Neural cell (in vitro differentiated cells): ENCODE measurements at regions not wholly inside any gene's neighbourhood (a gene's known extent, or its start where the extent isn't known, plus 50 kb on each side); places are given as distances from the start of the nearest gene placed in this dataset.

Experiments used
- H2AFZ ChIP-seq: fragments of 200-600, 300-800 bp; sonication (generic), shearing (Covaris generic); 2 replicates; pipeline ENCODE4 v1.6.0; 2014; ENCODE audit warnings: low read depth, mild to moderate bottlenecking, antibody characterized with exemption, low read length, moderate library complexity
- H3F3A ChIP-seq: fragments of 200-600 bp; shearing (Covaris generic); 2 replicates; pipeline ENCODE4 v1.6.1; 2016; ENCODE audit warnings: mild to moderate bottlenecking, moderate library complexity, mixed read lengths, antibody characterized with exemption, low read length; ENCODE audit not compliant: insufficient read depth, poor library complexity, severe bottlenecking
- H3K27ac ChIP-seq: fragments of 200-600, 300-800 bp; sonication (generic), shearing (Covaris generic); 2 replicates; pipeline ENCODE4 v1.5.1; 2014; ENCODE audit warnings: mild to moderate bottlenecking, low read length, moderate library complexity
- H3K27me3 ChIP-seq: fragments of 300-800, 200-600 bp; sonication (generic), shearing (Covaris generic); 2 replicates; pipeline ENCODE4 v1.6.0; 2014; ENCODE audit warnings: mild to moderate bottlenecking, low read depth, low read length, moderate library complexity; ENCODE audit not compliant: insufficient read depth
- H3K36me3 ChIP-seq: fragments of 300-800, 200-600 bp; sonication (generic), shearing (Covaris generic); 2 replicates; pipeline ENCODE4 v1.5.1; 2014; ENCODE audit warnings: mild to moderate bottlenecking, antibody characterized with exemption, low read length, moderate library complexity; ENCODE audit not compliant: insufficient read depth
- H3K4me2 ChIP-seq: fragments of 300-800, 200-600 bp; sonication (generic), shearing (Covaris generic); 2 replicates; pipeline ENCODE4 v1.6.0; 2014; ENCODE audit warnings: mild to moderate bottlenecking, low read length
- H3K4me3 ChIP-seq: fragments of 300-800, 200-600 bp; sonication (generic), shearing (Covaris generic); 2 replicates; pipeline ENCODE4 v1.5.1; 2014; ENCODE audit warnings: mild to moderate bottlenecking, low read length, moderate library complexity
- H3K79me2 ChIP-seq: fragments of 200-600 bp; shearing (Covaris generic); replicated peaks from 2 replicates; pipeline ENCODE4 v1.6.0; 2014; ENCODE audit warnings: mild to moderate bottlenecking, low read length, moderate library complexity; ENCODE audit not compliant: insufficient read depth
- H3K9ac ChIP-seq: fragments of 300-800, 200-600 bp; sonication (generic), shearing (Covaris generic); 2 replicates; pipeline ENCODE4 v1.6.1; 2016; ENCODE audit warnings: mild to moderate bottlenecking, low read length, mixed read lengths
- H3K9me2 ChIP-seq: fragments of 200-600 bp; shearing (Covaris generic); 2 replicates; pipeline ENCODE4 v1.6.1; 2016; ENCODE audit warnings: mild to moderate bottlenecking, low read length, mixed read lengths; ENCODE audit not compliant: insufficient read depth
- H3K9me3 ChIP-seq: fragments of 200-600, 300-800 bp; sonication (generic), shearing (Covaris generic); 2 replicates; pipeline ENCODE4 v1.6.1; 2016; ENCODE audit warnings: mild to moderate bottlenecking, mixed run types, low read length, moderate library complexity, mixed read lengths
- H4K20me1 ChIP-seq: fragments of 200-600 bp; shearing (Covaris generic); 2 replicates; pipeline ENCODE4 v1.6.1; 2016; ENCODE audit warnings: mild to moderate bottlenecking, mixed run types; ENCODE audit not compliant: insufficient read depth
- EP300 ChIP-seq: fragments of 450-650 bp; conservative IDR thresholded peaks from 2 replicates; pipeline ENCODE4 v1.6.1; 2014; ENCODE audit warnings: antibody characterized with exemption, mild to moderate bottlenecking, moderate library complexity; ENCODE audit not compliant: poor library complexity, severe bottlenecking
- MXI1 ChIP-seq: fragments of 450-650 bp; conservative IDR thresholded peaks from 2 replicates; pipeline ENCODE4 v1.6.1; 2014; ENCODE audit warnings: antibody characterized with exemption, mild to moderate bottlenecking; ENCODE audit not compliant: poor library complexity, severe bottlenecking
- RAD21 ChIP-seq: fragments of 450-650 bp; conservative IDR thresholded peaks from 2 replicates; pipeline ENCODE4 v1.6.1; 2014; ENCODE audit warnings: antibody characterized with exemption, mild to moderate bottlenecking, moderate library complexity
- SMC3 ChIP-seq: fragments of 450-650 bp; conservative IDR thresholded peaks from 2 replicates; pipeline ENCODE4 v1.6.1; 2014; ENCODE audit warnings: antibody characterized with exemption, mild to moderate bottlenecking, moderate library complexity; ENCODE audit not compliant: poor library complexity
- TAF1 ChIP-seq: IDR thresholded peaks from 2 replicates; pipeline ENCODE4 v1.6.1; 2012; ENCODE audit warnings: low read depth
- TF ChIP-seq, protein P1 (sequence below): fragments of 450-650 bp; IDR thresholded peaks from 2 replicates; pipeline ENCODE4 v1.5.1; 2014; ENCODE audit warnings: antibody characterized with exemption, mild to moderate bottlenecking, moderate library complexity; ENCODE audit not compliant: poor library complexity, severe bottlenecking
- TF ChIP-seq, protein P2 (sequence below): IDR thresholded peaks from 2 replicates; pipeline ENCODE4 v1.6.1; 2012; ENCODE audit warnings: borderline replicate concordance

DNA sequence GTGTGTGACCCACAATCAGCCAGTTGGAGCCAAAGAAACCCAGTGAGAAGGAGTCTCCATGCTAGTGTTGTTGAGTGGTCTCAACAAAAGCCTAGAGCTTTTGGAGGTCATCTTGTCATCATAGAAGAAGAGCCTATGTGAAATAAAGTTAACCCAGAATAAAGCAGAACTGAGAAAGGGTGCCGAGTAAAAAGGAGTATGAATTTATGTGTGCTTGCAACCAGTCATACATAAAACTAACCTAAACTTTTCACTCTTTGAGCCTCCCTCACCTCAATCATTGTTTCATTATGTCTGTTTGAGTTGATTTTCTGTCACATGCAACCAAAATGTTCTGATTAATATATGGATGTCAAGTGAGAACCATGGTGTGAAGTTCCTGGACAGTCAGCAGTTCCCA lies 599.3 kb upstream of the ZEB2 start:
- no peak overlapping the region for H3K4me3 ChIP-seq
- no peaks in the 10 kb centered on the region for H3K27me3 ChIP-seq
- H3K9me2 ChIP-seq: no peaks in the 10 kb centered on the region
- no peaks in the 10 kb centered on the region for H3F3A ChIP-seq
- H3K79me2 ChIP-seq: no peaks in the 10 kb centered on the region
- H2AFZ ChIP-seq: no peak overlapping the region
- TF ChIP-seq MXI1 (no peak), TAF1 (no peak)
- H3K4me2 ChIP-seq: no peak overlapping the region
- H3K36me3 ChIP-seq: no peaks in the 10 kb centered on the region
- no peak overlapping the region for H3K9ac ChIP-seq
- H4K20me1 ChIP-seq: no peaks in the 10 kb centered on the region
- no peaks in the 10 kb centered on the region for H3K9me3 ChIP-seq
- H3K27ac ChIP-seq: no peak overlapping the region

DNA sequence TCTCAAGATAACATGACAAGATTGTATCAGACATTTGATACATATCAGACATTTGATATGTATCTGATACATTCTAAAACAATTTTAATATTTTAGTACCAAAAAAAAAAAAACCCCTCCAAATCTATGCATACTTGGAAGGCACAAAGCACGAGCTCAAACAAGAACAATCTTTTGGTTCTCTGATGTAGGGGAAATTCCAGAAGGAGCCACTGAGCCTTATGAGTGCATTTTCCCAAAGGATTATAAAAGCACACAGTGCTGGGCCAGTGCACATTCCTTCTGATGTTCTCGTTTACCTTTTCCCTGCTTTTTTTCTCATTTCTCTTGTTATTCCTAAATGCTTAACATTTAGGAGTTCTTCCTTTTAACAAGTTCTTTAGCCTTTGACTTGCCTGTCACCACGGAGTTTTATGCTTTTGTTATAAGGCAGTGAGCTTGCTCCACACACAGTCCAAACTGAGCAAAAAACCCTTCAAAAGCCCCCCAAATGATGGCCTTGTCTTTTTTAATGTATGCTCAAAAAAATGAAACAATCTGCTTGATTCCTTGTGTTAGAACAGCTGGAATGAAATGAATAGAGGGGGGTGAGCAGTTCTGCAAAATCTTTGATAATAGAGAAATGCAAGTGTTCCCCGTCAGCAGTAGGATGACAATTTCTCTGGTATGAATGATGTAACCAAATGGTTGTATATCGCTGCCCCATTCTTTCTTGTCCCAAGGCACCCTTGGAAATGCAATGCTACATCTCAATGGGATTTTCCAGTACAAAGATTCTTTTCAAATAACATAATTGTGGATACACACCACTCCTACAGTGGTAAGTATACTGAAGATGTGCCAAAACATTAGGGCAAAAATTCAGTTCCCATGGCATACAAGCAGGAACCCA lies 597.2 kb upstream of the ZEB2 start:
- no peak overlapping the region for H3K27ac ChIP-seq
- H3K79me2 ChIP-seq: no peaks in the 10 kb centered on the region

DNA sequence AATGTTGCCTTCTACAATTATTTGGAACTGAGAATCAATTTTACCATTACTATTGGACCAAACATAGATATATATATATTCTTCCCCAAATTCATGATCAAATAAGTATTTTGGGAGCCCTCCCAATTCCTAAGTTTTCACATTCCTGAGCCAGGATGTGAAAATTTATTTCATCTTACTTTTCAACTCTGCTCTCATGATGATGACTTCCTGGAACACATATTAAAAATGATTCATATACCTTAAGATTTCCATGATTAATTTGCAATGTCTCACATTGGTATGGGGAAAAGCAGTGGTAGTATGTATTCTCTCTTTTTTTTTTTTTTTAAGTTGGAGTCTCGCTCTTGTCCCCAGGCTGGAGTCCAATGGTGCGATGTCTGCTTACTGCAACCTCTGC lies 596.1 kb upstream of the ZEB2 start:
- Histone ChIP-seq H3K36me3 (no peaks in the 10 kb centered on the region), H3K4me2 (no peak overlapping the region), H2AFZ (no peak overlapping the region), H3K27ac (no peak overlapping the region), H3K4me3 (no peak overlapping the region), H3K79me2 (no peaks in the 10 kb centered on the region), H3K9me2 (no peaks in the 10 kb centered on the region), H3F3A (no peaks in the 10 kb centered on the region), H3K27me3 (no peaks in the 10 kb centered on the region), H4K20me1 (no peaks in the 10 kb centered on the region), H3K9me3 (peaks cover 5% of the 10 kb centered on the region), H3K9ac (no peak overlapping the region)
- no peak for TF ChIP-seq SMC3
- no peak for TF ChIP-seq EP300
- TF ChIP-seq, protein P1, sequence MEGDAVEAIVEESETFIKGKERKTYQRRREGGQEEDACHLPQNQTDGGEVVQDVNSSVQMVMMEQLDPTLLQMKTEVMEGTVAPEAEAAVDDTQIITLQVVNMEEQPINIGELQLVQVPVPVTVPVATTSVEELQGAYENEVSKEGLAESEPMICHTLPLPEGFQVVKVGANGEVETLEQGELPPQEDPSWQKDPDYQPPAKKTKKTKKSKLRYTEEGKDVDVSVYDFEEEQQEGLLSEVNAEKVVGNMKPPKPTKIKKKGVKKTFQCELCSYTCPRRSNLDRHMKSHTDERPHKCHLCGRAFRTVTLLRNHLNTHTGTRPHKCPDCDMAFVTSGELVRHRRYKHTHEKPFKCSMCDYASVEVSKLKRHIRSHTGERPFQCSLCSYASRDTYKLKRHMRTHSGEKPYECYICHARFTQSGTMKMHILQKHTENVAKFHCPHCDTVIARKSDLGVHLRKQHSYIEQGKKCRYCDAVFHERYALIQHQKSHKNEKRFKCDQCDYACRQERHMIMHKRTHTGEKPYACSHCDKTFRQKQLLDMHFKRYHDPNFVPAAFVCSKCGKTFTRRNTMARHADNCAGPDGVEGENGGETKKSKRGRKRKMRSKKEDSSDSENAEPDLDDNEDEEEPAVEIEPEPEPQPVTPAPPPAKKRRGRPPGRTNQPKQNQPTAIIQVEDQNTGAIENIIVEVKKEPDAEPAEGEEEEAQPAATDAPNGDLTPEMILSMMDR: no peak
- no peak for TF ChIP-seq MXI1
- no peak for TF ChIP-seq RAD21
- TF ChIP-seq, protein P2, sequence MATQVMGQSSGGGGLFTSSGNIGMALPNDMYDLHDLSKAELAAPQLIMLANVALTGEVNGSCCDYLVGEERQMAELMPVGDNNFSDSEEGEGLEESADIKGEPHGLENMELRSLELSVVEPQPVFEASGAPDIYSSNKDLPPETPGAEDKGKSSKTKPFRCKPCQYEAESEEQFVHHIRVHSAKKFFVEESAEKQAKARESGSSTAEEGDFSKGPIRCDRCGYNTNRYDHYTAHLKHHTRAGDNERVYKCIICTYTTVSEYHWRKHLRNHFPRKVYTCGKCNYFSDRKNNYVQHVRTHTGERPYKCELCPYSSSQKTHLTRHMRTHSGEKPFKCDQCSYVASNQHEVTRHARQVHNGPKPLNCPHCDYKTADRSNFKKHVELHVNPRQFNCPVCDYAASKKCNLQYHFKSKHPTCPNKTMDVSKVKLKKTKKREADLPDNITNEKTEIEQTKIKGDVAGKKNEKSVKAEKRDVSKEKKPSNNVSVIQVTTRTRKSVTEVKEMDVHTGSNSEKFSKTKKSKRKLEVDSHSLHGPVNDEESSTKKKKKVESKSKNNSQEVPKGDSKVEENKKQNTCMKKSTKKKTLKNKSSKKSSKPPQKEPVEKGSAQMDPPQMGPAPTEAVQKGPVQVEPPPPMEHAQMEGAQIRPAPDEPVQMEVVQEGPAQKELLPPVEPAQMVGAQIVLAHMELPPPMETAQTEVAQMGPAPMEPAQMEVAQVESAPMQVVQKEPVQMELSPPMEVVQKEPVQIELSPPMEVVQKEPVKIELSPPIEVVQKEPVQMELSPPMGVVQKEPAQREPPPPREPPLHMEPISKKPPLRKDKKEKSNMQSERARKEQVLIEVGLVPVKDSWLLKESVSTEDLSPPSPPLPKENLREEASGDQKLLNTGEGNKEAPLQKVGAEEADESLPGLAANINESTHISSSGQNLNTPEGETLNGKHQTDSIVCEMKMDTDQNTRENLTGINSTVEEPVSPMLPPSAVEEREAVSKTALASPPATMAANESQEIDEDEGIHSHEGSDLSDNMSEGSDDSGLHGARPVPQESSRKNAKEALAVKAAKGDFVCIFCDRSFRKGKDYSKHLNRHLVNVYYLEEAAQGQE: no peak
- no peak for TF ChIP-seq TAF1

More for the DNA sequence above, 597.2 kb upstream of the ZEB2 start:
- H4K20me1 ChIP-seq: no peaks in the 10 kb centered on the region
- no peaks in the 10 kb centered on the region for H3F3A ChIP-seq
- no peak overlapping the region for H3K9ac ChIP-seq
- H3K4me3 ChIP-seq: no peak overlapping the region
- no peaks in the 10 kb centered on the region for H3K9me3 ChIP-seq
- H3K9me2 ChIP-seq: no peaks in the 10 kb centered on the region
- H2AFZ ChIP-seq: no peak overlapping the region
- H3K4me2 ChIP-seq: no peak overlapping the region
- H3K36me3 ChIP-seq: no peaks in the 10 kb centered on the region
- TF ChIP-seq SMC3: no peak
- no peak for TF ChIP-seq EP300
- no peaks in the 10 kb centered on the region for H3K27me3 ChIP-seq
